ENCODE measurements at regions not wholly inside any gene's neighbourhood (a gene's known extent, or its start where the extent isn't known, plus 50 kb on each side); places are given as distances from the start of the nearest gene placed in this dataset.

DNA sequence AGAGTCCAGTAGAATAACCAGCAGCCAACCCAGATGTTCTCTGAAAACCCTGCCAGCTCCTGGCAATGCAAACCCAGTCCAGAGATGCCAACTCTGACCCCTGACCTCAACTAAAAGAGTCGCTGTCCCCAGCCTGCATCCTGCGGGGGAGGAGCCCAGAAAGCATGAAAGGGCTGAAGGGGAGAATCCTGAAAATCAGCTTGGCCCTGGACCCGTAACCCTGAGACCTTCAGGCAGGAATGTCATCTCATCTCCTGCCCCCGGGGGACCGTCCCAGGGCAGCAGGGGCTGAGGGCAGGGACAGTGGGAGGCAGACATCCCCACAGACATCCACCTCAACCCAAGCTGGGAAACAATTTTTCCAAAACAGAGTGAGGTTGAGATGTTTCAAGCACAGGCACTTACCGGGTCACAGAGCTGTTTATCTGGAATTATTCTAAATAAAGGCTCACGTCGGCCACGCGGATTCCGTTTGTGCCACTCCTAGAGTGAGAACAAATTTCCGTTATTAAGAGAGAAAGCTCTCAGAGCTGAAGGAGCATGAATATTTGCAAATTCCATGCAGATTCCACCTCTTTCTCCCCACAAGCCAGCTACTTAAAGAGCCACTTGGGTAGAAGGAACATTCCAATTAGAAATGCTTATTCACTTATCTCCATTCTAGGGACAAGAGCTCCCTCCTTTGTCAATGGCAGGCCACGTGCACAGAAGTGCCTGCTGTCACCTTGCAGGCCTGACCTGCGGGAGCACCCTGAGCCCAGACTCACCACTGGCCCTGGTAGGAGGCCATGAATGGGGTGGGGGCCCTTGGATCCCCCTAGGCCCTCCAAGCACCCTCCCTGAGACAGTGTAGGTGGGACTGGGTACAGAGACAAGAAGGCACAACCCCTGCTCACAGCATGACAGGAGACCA, 240.1 kb downstream of the NPHP4 start:
- no peak for TF ChIP-seq CTCF (conservative IDR thresholded peaks at IDR 0.05 in 1 of 2, IDR thresholded peaks at IDR 0.05 in 1 of 2; ENCODE audit: low read depth in 1 of 2, low read length in 2 of 2)
- TF ChIP-seq EZH2 (IDR thresholded peaks at IDR 0.05; ENCODE audit: low read length, missing control alignments) = no peak

Data from fibroblast of lung (primary cell).